GM12873 (cell line): ENCODE measurements at regions not wholly inside any gene's neighbourhood (a gene's known extent, or its start where the extent isn't known, plus 50 kb on each side); places are given as distances from the start of the nearest gene placed in this dataset.

Experiments used
- CTCF ChIP-seq: IDR thresholded peaks from 2 replicates; pipeline ENCODE4 v1.5.1; 2012; ENCODE audit warnings: low read depth, mild to moderate bottlenecking, moderate library complexity, low read length, control low read depth; ENCODE audit not compliant: insufficient read depth; ENCODE audit errors: missing control alignments

DNA sequence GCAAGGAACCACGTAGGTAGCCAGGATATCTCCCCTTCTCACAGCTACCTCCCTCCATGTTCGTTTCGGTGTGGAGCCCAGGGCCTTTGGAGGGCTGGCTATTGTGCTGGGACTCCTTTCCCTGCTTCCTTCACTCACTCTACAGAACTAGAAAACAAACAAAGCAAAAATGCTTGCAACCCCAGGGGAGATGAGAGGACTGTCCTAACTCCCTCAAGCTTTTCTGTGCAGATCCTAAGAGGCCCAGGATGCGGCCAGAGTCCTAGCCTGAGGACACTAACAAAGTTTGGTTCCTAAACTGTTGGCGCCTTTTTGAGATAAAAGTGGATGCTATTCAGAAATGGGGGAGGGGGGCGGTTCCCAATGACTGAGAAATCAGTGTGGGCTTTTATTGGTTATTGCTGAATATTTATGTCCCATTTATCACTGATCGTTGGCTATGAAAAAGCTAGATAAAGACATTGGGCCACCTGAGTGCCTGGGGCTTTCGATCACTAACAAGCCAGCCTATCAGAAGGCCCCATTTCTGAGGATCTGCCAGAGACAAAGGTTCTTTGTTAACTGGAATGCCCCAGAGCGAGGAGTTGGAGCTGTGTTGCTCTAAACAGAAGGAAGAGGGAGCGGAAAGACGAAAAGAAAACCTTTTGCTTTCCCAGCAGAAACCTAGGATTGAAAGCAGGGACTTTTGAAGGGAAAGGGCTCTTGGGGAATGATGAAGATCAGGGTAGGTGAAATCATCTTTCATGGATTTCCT, 95.2 kb upstream of the EGR2 start:
- no peak for TF ChIP-seq CTCF

DNA sequence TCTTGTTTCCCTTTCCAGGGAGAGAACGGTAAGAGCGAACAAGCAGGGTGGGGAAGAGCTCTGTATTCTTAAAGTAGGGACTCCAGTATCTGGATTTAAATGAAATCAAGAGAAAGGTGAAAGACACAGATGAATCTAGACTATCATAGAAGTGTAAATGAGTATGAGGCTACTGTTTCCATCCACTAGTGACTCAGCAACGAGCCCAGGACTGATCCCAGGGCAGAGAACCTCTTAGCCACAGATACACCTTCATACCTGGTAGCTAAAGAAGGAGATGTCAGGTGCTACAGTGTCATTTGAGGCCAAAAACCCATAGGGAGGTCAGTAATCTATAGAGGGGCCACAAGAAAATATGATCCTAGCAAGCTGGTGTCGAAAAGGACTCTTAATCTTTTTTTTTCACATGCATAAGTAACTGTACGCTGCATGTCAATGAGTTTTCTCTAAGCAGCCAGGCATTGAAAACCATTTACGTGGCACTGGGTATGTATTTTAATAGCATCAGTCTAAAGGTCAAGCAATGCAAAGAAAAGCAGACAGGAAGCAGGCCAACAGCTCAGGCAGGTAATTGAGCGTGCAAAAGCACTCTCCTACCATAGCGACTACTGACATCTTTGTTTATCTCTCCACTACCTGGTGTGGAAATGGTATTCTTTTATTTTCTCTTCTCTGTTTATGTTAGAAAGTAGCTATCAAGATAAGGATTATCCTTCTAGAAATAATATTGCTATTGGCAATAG, 91.5 kb upstream of the EGR2 start:
- no peak for TF ChIP-seq CTCF

- no peak for TF ChIP-seq CTCF
Measured at GRCh38 chr10:62904281-62904875, 88.2 kb upstream of the EGR2 start.

DNA sequence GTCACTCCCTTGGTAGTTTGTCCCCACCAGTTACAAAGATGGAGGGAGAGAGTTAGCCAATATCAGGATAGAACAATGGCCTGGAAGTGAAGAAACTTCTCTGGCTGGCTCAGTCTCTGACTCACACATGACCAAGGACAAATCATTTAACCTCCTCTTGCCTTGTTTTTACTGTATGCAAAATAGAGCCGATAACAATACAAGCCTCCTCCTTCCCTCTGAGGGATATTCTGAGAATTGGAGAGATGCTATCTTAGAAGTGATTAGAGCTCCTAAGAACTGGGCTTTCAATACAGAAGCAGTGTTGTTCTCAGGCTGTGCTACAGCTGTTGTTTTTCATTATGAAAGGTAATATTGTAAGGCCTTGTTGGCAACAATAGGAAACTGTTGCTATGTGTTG, 87.7 kb upstream of the EGR2 start:
- TF ChIP-seq CTCF, result no peak

- no peak for TF ChIP-seq CTCF
Measured at GRCh38 chr10:62900829-62901571, 84.8 kb upstream of the EGR2 start.

DNA sequence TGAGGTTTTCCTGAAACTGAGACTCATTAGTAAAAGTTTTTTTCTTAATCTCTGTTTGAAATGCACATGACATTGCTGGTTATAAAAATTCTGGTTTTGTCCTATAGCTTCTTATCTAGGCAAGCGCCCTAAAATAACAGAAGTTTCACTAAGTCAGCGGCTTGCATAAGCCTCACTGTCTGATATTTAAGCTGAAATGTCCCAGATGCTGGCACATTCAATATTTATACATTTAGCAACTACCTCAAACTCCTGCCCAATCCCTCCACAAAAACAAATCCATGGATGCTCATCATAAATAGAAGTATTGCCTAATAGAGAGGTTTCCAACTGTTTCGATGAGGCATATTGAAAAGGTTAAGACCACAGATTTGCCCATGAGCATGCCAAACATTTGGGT, 83.1 kb upstream of the EGR2 start:
- no peak for TF ChIP-seq CTCF

GRCh38 chr10:62895063-62895462, 78.9 kb upstream of the EGR2 start:
- no peak for TF ChIP-seq CTCF
